ENCODE measurements at regions not wholly inside any gene's neighbourhood (a gene's known extent, or its start where the extent isn't known, plus 50 kb on each side); places are given as distances from the start of the nearest gene placed in this dataset.

DNA sequence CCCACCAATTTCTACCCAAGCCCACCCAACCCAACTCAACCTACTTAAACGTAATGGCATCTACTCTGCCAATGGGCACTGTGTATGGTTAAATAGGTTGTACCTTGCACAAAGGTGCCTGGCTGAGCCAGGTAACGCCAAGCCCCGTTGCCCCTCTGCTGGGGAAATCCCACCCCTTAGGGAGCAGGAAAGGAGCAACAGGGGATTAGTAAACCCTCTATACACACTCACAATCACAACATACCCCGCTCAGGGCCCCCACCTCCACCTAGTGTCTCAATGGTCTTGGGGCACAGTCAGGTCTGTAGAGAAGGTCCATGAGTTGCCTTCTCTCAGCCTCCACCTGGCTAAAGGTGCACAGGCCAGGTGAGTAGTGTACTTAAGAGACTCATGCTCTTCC lies 74.3 kb upstream of the PCBD1 start:
- TF ChIP-seq CTCF (IDR thresholded peaks at IDR 0.05; ENCODE audit: borderline replicate concordance), result no peak
- no peaks in the 10 kb centered on the region for H3K9me3 ChIP-seq (replicated peaks)
- no peak for DNase-seq
- peaks cover 31% of the 10 kb centered on the region for H3K27me3 ChIP-seq (ENCODE audit: low read depth)
- H3K4me1 ChIP-seq, result no peaks in the 10 kb centered on the region
- H3K4me3 ChIP-seq, result no peak overlapping the region
- no peak overlapping the region for H3K27ac ChIP-seq (replicated peaks)
- no peaks in the 10 kb centered on the region for H3K36me3 ChIP-seq
- intact Hi-C loops (cut with micrococcal nuclease), result no loop called here

- peaks cover 31% of the 10 kb centered on the region for H3K27me3 ChIP-seq (ENCODE audit: low read depth)
- DNase-seq, result no peak
- intact Hi-C loops (cut with micrococcal nuclease), result no loop called here
- H3K36me3 ChIP-seq, result no peaks in the 10 kb centered on the region
- no peak for TF ChIP-seq CTCF (IDR thresholded peaks at IDR 0.05; ENCODE audit: borderline replicate concordance)
- H3K9me3 ChIP-seq (replicated peaks), result no peaks in the 10 kb centered on the region
- no peaks in the 10 kb centered on the region for H3K4me1 ChIP-seq
- no peak overlapping the region for H3K27ac ChIP-seq (replicated peaks)
- H3K4me3 ChIP-seq, result no peak overlapping the region
Observed at GRCh38 chr10:70963271-70963670, 74.9 kb upstream of the PCBD1 start.

GRCh38 chr10:70964245-70964644 lies 75.9 kb upstream of the PCBD1 start:
- no peaks in the 10 kb centered on the region for H3K36me3 ChIP-seq
- H3K27me3 ChIP-seq (ENCODE audit: low read depth), result peaks cover 33% of the 10 kb centered on the region
- H3K4me3 ChIP-seq, result no peak overlapping the region
- no peak for TF ChIP-seq CTCF (IDR thresholded peaks at IDR 0.05; ENCODE audit: borderline replicate concordance)
- no peaks in the 10 kb centered on the region for H3K4me1 ChIP-seq
- intact Hi-C loops (cut with micrococcal nuclease), result no loop called here
- DNase-seq, result no peak
- no peak overlapping the region for H3K27ac ChIP-seq (replicated peaks)
- H3K9me3 ChIP-seq (replicated peaks), result no peaks in the 10 kb centered on the region

GRCh38 chr10:70964881-70965280 lies 76.5 kb upstream of the PCBD1 start:
- peaks cover 37% of the 10 kb centered on the region for H3K27me3 ChIP-seq (ENCODE audit: low read depth)
- H3K36me3 ChIP-seq, result no peaks in the 10 kb centered on the region
- no peaks in the 10 kb centered on the region for H3K9me3 ChIP-seq (replicated peaks)
- intact Hi-C loops (cut with micrococcal nuclease), result no loop called here
- no peaks in the 10 kb centered on the region for H3K4me1 ChIP-seq
- no peak overlapping the region for H3K4me3 ChIP-seq
- H3K27ac ChIP-seq (replicated peaks), result no peak overlapping the region
- no peak for DNase-seq
- no peak for TF ChIP-seq CTCF (IDR thresholded peaks at IDR 0.05; ENCODE audit: borderline replicate concordance)

GRCh38 chr10:70965566-70965965 lies 77.2 kb upstream of the PCBD1 start:
- Histone ChIP-seq H3K27ac (replicated peaks) (no peak overlapping the region), H3K9me3 (replicated peaks) (no peaks in the 10 kb centered on the region), H3K4me3 (no peak overlapping the region), H3K27me3 (ENCODE audit: low read depth) (peaks cover 37% of the 10 kb centered on the region), H3K36me3 (no peaks in the 10 kb centered on the region), H3K4me1 (no peaks in the 10 kb centered on the region)
- intact Hi-C loops (cut with micrococcal nuclease), result no loop called here
- no peak for DNase-seq
- TF ChIP-seq CTCF (IDR thresholded peaks at IDR 0.05; ENCODE audit: borderline replicate concordance), result no peak
